ENCODE measurements at regions not wholly inside any gene's neighbourhood (a gene's known extent, or its start where the extent isn't known, plus 50 kb on each side); places are given as distances from the start of the nearest gene placed in this dataset.

- TF ChIP-seq CSRNP3 (CRISPR knock-in tag; IDR thresholded peaks at IDR 0.05) (no peak), ZC3H10 (CRISPR knock-in tag; IDR thresholded peaks at IDR 0.05) (no peak)
Observed at GRCh38 chr11:115767883-115768282, 263.7 kb upstream of the CADM1 start (continued).

GRCh38 chr11:115767047-115767802, 263.0 kb upstream of the CADM1 start:
- TF ChIP-seq ARNTL (CRISPR knock-in tag; IDR thresholded peaks at IDR 0.05; ENCODE audit: borderline replicate concordance, low read depth), result no peak
- TF ChIP-seq CSRNP3 (CRISPR knock-in tag; IDR thresholded peaks at IDR 0.05), result no peak
- TF ChIP-seq TOX (CRISPR knock-in tag; IDR thresholded peaks at IDR 0.05; ENCODE audit: borderline replicate concordance), result no peak
- no peak for TF ChIP-seq BACH2 (CRISPR knock-in tag; IDR thresholded peaks at IDR 0.05; ENCODE audit: borderline replicate concordance)
- TF ChIP-seq OSR1 (CRISPR knock-in tag; IDR thresholded peaks at IDR 0.05), result no peak
- no peak for TF ChIP-seq ISL1 (CRISPR knock-in tag; IDR thresholded peaks at IDR 0.05)
- no peak for TF ChIP-seq PPARA (CRISPR knock-in tag; IDR thresholded peaks at IDR 0.05; ENCODE audit: borderline replicate concordance)
- TF ChIP-seq TSHZ2 (CRISPR knock-in tag; IDR thresholded peaks at IDR 0.05), result no peak
- no peak for TF ChIP-seq PATZ1 (CRISPR knock-in tag; IDR thresholded peaks at IDR 0.05; ENCODE audit: borderline replicate concordance)
- no peak for TF ChIP-seq CSDC2 (CRISPR knock-in tag; IDR thresholded peaks at IDR 0.05)
- no peak for TF ChIP-seq RARB (CRISPR knock-in tag; IDR thresholded peaks at IDR 0.05)
- TF ChIP-seq ZNF565 (CRISPR knock-in tag; conservative IDR thresholded peaks at IDR 0.05; ENCODE audit: low read depth), result no peak
- no peak for TF ChIP-seq ESRRG (CRISPR knock-in tag; IDR thresholded peaks at IDR 0.05)
- no peak for TF ChIP-seq TCF4 (CRISPR knock-in tag; IDR thresholded peaks at IDR 0.05; ENCODE audit: borderline replicate concordance)
- no peak for TF ChIP-seq ZNF8 (CRISPR knock-in tag; IDR thresholded peaks at IDR 0.05)
- TF ChIP-seq ZC3H10 (CRISPR knock-in tag; IDR thresholded peaks at IDR 0.05), result no peak
- ATAC-seq, result no peak

GRCh38 chr11:115766561-115766960, 262.3 kb upstream of the CADM1 start:
- no peak for ATAC-seq
- TF ChIP-seq BACH2 (CRISPR knock-in tag; IDR thresholded peaks at IDR 0.05; ENCODE audit: borderline replicate concordance) (no peak), ZFP3 (CRISPR knock-in tag; IDR thresholded peaks at IDR 0.05) (no peak), TOX (CRISPR knock-in tag; IDR thresholded peaks at IDR 0.05; ENCODE audit: borderline replicate concordance) (no peak), ZNF8 (CRISPR knock-in tag; IDR thresholded peaks at IDR 0.05) (no peak), GLIS3 (CRISPR knock-in tag; IDR thresholded peaks at IDR 0.05) (no peak), ARNTL (CRISPR knock-in tag; IDR thresholded peaks at IDR 0.05; ENCODE audit: borderline replicate concordance, low read depth) (no peak), POU6F1 (CRISPR knock-in tag; IDR thresholded peaks at IDR 0.05; ENCODE audit: borderline replicate concordance, low read depth) (no peak), ESRRG (CRISPR knock-in tag; IDR thresholded peaks at IDR 0.05) (no peak), TCF4 (CRISPR knock-in tag; IDR thresholded peaks at IDR 0.05; ENCODE audit: borderline replicate concordance) (no peak), ISL1 (CRISPR knock-in tag; IDR thresholded peaks at IDR 0.05) (no peak), CSRNP3 (CRISPR knock-in tag; IDR thresholded peaks at IDR 0.05) (no peak), ZNF70 (CRISPR knock-in tag; IDR thresholded peaks at IDR 0.05) (no peak)
